ENCODE measurements at regions not wholly inside any gene's neighbourhood (a gene's known extent, or its start where the extent isn't known, plus 50 kb on each side); places are given as distances from the start of the nearest gene placed in this dataset.

DNA sequence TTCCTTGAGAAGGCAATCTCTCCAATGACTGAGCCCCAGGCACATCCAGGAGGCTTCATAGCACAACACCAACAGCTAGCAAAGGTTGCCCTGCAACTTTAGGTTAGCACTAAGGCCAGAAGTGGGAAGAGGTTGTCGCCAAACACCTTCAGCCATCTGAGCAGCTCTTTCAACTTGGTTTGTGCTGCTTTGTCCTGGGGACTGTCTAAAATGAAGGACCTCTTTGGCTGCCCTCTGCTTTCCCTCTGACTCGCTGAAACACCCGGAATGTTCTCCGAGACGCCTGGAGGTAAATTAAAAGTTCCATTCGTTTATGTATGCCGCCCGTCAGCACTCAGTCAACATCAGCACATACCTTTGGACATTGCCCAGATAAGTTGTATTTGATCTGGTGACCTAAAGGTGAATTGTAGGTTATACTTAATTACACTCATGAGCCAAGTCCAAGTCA is 121.2 kb upstream of the NR2F2 start (continued):
- TF ChIP-seq FOSL2 (IDR thresholded peaks at IDR 0.05; ENCODE audit: borderline replicate concordance, low read depth) (no peak), FOXM1 (IDR thresholded peaks at IDR 0.05; ENCODE audit: low read depth) (no peak), EZH2phosphoT487 (IDR thresholded peaks at IDR 0.05; ENCODE audit: borderline replicate concordance, low read depth) (no peak)

DNA sequence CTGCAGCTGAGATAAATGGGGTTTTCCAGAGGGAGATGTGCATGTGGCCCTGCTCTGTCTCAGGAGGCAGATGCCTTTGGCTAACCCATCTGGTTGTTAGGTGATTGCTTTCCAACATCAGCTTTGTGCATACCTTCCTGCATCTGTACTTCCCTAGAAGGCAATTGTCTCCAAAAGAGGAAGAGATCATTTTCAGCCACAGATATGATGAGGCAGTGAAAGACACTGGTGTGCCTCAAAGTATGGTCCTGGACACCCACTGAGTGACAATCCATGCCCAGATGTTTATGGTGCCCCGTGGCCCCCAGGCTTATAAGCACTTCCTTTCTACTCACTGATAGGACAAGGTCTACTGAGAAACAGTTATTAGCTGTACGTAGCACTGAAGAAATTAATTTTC is 117.5 kb upstream of the NR2F2 start:
- Histone ChIP-seq H3K4me1 (ENCODE audit: control insufficient read depth in 1 of 2, insufficient read depth in 2 of 2, low read depth in 1 of 2, low read length in 1 of 2) (no peaks in the 10 kb centered on the region), H3K9me2 (no peaks in the 10 kb centered on the region), H3K9ac (no peak overlapping the region), H3K27me3 (ENCODE audit: insufficient read depth) (no peaks in the 10 kb centered on the region), H3K79me2 (ENCODE audit: insufficient read depth) (no peaks in the 10 kb centered on the region), H3K36me3 (replicated peaks in 1 of 2; ENCODE audit: control insufficient read depth in 1 of 2, insufficient read depth in 2 of 2, low read length in 1 of 2) (no peaks in the 10 kb centered on the region), H3K27ac (ENCODE audit: low read depth in 2 of 2, low read length in 1 of 2) (no peak overlapping the region), H3K9me3 (no peaks in the 10 kb centered on the region), H2AFZ (ENCODE audit: low read depth) (no peak overlapping the region), H3K4me2 (no peak overlapping the region), H4K20me1 (ENCODE audit: insufficient read depth) (no peaks in the 10 kb centered on the region), H3K4me3 (ENCODE audit: low read depth in 2 of 2, low read length in 1 of 2) (no peak overlapping the region), H3F3A (replicated peaks; ENCODE audit: insufficient read depth) (no peaks in the 10 kb centered on the region)
- POLR2A ChIA-PET: no interaction called here
- no peak for TF ChIP-seq JUND (IDR thresholded peaks at IDR 0.05)
- TF ChIP-seq, protein P1, sequence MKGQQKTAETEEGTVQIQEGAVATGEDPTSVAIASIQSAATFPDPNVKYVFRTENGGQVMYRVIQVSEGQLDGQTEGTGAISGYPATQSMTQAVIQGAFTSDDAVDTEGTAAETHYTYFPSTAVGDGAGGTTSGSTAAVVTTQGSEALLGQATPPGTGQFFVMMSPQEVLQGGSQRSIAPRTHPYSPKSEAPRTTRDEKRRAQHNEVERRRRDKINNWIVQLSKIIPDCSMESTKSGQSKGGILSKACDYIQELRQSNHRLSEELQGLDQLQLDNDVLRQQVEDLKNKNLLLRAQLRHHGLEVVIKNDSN (IDR thresholded peaks at IDR 0.05; ENCODE audit: borderline replicate concordance, low read depth): no peak
- no peak for TF ChIP-seq POLR2AphosphoS5 (IDR thresholded peaks at IDR 0.05; ENCODE audit: low read depth, low read length)
- no peak for TF ChIP-seq TAF1 (IDR thresholded peaks at IDR 0.05; ENCODE audit: borderline replicate concordance, low read depth, low read length)
- TF ChIP-seq TEAD4 (IDR thresholded peaks at IDR 0.05; ENCODE audit: borderline replicate concordance, insufficient read depth): no peak
- no peak for TF ChIP-seq FOXM1 (IDR thresholded peaks at IDR 0.05; ENCODE audit: low read depth)
- DNase-seq: no peak
- 12% methylated on average over 2 of the region's 2 CpGs for WGBS (ENCODE audit: low lambda C conversion rate)
- CTCF ChIA-PET: interaction anchor here (0.8 to 1.0 kb wide), 2 partner anchors 11 to 21 kb away, joined by 3 read pairs; no protein-coding TSS in a partner anchor

DNA sequence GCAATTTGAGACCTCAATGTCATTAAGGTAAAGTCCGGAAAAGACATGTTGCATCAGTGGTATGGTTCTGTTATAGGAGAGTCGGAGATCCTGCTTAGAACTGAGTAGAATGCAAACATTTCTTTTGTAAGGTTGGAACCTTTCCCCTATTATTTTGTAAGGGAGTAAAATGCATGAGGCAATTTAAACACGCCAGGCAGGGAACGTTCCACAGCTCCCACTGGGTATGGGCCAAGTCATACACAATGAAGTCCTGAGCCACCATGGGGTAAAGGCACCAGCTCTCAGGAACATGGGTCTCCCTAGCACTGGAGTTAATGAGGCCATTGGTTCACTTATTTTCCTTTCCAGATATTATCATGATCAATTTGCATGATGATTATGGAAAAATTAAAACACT is 116.6 kb upstream of the NR2F2 start:
- Histone ChIP-seq H3K9ac (no peak overlapping the region), H2AFZ (ENCODE audit: low read depth) (no peak overlapping the region), H3K4me2 (no peak overlapping the region), H3K27ac (ENCODE audit: low read depth in 2 of 2, low read length in 1 of 2) (no peak overlapping the region), H3K36me3 (replicated peaks in 1 of 2; ENCODE audit: control insufficient read depth in 1 of 2, insufficient read depth in 2 of 2, low read length in 1 of 2) (no peaks in the 10 kb centered on the region), H3K4me3 (ENCODE audit: low read depth in 2 of 2, low read length in 1 of 2) (no peak overlapping the region), H3K9me3 (no peaks in the 10 kb centered on the region), H3K9me2 (no peaks in the 10 kb centered on the region), H3K79me2 (ENCODE audit: insufficient read depth) (no peaks in the 10 kb centered on the region), H3K27me3 (ENCODE audit: insufficient read depth) (no peaks in the 10 kb centered on the region), H4K20me1 (ENCODE audit: insufficient read depth) (no peaks in the 10 kb centered on the region), H3K4me1 (ENCODE audit: control insufficient read depth in 1 of 2, insufficient read depth in 2 of 2, low read depth in 1 of 2, low read length in 1 of 2) (no peaks in the 10 kb centered on the region), H3F3A (replicated peaks; ENCODE audit: insufficient read depth) (no peaks in the 10 kb centered on the region)
- ChIA-PET CTCF (no interaction called here), POLR2A (no interaction called here)
- no peak for DNase-seq
- 17% methylated on average over 4 of the region's 4 CpGs for WGBS (ENCODE audit: low lambda C conversion rate)
- TF ChIP-seq, protein P1 (IDR thresholded peaks at IDR 0.05; ENCODE audit: borderline replicate concordance, low read depth): no peak
- TF ChIP-seq TEAD4 (IDR thresholded peaks at IDR 0.05; ENCODE audit: borderline replicate concordance, insufficient read depth) (no peak), FOSL2 (IDR thresholded peaks at IDR 0.05; ENCODE audit: borderline replicate concordance, low read depth) (no peak), RAD21 (IDR thresholded peaks at IDR 0.05; ENCODE audit: low read length) (no peak), FOXM1 (IDR thresholded peaks at IDR 0.05; ENCODE audit: low read depth) (no peak), SIN3A (IDR thresholded peaks at IDR 0.05; ENCODE audit: borderline replicate concordance, low read depth, low read length) (no peak), RXRA (IDR thresholded peaks at IDR 0.05; ENCODE audit: borderline replicate concordance, low read depth) (no peak), MXI1 (IDR thresholded peaks at IDR 0.05; ENCODE audit: low read depth, low read length) (no peak), NFIC (IDR thresholded peaks at IDR 0.05; ENCODE audit: borderline replicate concordance) (no peak), NRF1 (IDR thresholded peaks at IDR 0.05; ENCODE audit: low read depth, low read length) (no peak), EZH2phosphoT487 (IDR thresholded peaks at IDR 0.05; ENCODE audit: borderline replicate concordance, low read depth) (no peak), FOXJ3 (CRISPR knock-in tag; IDR thresholded peaks at IDR 0.05) (no peak)
- TF ChIP-seq, protein P2, sequence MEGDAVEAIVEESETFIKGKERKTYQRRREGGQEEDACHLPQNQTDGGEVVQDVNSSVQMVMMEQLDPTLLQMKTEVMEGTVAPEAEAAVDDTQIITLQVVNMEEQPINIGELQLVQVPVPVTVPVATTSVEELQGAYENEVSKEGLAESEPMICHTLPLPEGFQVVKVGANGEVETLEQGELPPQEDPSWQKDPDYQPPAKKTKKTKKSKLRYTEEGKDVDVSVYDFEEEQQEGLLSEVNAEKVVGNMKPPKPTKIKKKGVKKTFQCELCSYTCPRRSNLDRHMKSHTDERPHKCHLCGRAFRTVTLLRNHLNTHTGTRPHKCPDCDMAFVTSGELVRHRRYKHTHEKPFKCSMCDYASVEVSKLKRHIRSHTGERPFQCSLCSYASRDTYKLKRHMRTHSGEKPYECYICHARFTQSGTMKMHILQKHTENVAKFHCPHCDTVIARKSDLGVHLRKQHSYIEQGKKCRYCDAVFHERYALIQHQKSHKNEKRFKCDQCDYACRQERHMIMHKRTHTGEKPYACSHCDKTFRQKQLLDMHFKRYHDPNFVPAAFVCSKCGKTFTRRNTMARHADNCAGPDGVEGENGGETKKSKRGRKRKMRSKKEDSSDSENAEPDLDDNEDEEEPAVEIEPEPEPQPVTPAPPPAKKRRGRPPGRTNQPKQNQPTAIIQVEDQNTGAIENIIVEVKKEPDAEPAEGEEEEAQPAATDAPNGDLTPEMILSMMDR (IDR thresholded peaks at IDR 0.05): no peak
- TF ChIP-seq, protein P3, sequence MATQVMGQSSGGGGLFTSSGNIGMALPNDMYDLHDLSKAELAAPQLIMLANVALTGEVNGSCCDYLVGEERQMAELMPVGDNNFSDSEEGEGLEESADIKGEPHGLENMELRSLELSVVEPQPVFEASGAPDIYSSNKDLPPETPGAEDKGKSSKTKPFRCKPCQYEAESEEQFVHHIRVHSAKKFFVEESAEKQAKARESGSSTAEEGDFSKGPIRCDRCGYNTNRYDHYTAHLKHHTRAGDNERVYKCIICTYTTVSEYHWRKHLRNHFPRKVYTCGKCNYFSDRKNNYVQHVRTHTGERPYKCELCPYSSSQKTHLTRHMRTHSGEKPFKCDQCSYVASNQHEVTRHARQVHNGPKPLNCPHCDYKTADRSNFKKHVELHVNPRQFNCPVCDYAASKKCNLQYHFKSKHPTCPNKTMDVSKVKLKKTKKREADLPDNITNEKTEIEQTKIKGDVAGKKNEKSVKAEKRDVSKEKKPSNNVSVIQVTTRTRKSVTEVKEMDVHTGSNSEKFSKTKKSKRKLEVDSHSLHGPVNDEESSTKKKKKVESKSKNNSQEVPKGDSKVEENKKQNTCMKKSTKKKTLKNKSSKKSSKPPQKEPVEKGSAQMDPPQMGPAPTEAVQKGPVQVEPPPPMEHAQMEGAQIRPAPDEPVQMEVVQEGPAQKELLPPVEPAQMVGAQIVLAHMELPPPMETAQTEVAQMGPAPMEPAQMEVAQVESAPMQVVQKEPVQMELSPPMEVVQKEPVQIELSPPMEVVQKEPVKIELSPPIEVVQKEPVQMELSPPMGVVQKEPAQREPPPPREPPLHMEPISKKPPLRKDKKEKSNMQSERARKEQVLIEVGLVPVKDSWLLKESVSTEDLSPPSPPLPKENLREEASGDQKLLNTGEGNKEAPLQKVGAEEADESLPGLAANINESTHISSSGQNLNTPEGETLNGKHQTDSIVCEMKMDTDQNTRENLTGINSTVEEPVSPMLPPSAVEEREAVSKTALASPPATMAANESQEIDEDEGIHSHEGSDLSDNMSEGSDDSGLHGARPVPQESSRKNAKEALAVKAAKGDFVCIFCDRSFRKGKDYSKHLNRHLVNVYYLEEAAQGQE (IDR thresholded peaks at IDR 0.05; ENCODE audit: low read depth, low read length): no peak
